A673 (cell line): ENCODE measurements at regions not wholly inside any gene's neighbourhood (a gene's known extent, or its start where the extent isn't known, plus 50 kb on each side); places are given as distances from the start of the nearest gene placed in this dataset.

ENCODE experiments used
- BruUV-seq: library from RNA; stranded (reverse); fragments of 400-500 nt; replicated peaks from 2 replicates; lab custom pipeline; 2021; lab: Mats Ljungman, UMichigan
- CTCF ChIA-PET: fragments of 300-600 bp; sonication (Branson Sonifier 250); formaldehyde crosslinking; loops from one replicate; lab custom pipeline; 2022; ENCODE audit warnings: antibody characterized with exemption; lab: Charles Lee
- POLR2A ChIA-PET: fragments of 300-600 bp; sonication (Branson Sonifier 250); formaldehyde crosslinking; loops from one replicate; lab custom pipeline; 2022; ENCODE audit warnings: antibody characterized with exemption; ENCODE audit not compliant: low non-redundant PET; lab: Charles Lee
- DNase-seq: peaks from one replicate; pipeline ENCODE4 v3.0.0-alpha.2; 2015; ENCODE audit warnings: low spot score
- H3K27ac ChIP-seq: fragments of 200-600 bp; sonication (generic); 2 replicates; pipeline ENCODE4 v1.5.1; 2016; ENCODE audit warnings: mixed run types, low read depth, mild to moderate bottlenecking, mixed read lengths, antibody characterized with exemption, low read length; ENCODE audit not compliant: poor library complexity, severe bottlenecking
- H3K27me3 ChIP-seq: fragments of 200-600 bp; sonication (generic); replicated peaks from 2 replicates; pipeline ENCODE4 v1.6.1; 2017; ENCODE audit warnings: mixed run types, low read depth, mild to moderate bottlenecking, mixed read lengths, antibody characterized with exemption, low read length; ENCODE audit not compliant: insufficient read depth, poor library complexity
- H3K36me3 ChIP-seq: fragments of 200-600 bp; sonication (generic); 2 replicates; pipeline ENCODE4 v1.6.1; 2016; ENCODE audit warnings: mixed run types, mild to moderate bottlenecking, mixed read lengths, antibody characterized with exemption, low read length; ENCODE audit not compliant: insufficient read depth, poor library complexity, severe bottlenecking
- H3K4me1 ChIP-seq: fragments of 200-600 bp; sonication (generic); 2 replicates; pipeline ENCODE4 v1.6.1; 2017; ENCODE audit warnings: mixed run types, mild to moderate bottlenecking, mixed read lengths, antibody characterized with exemption, low read length; ENCODE audit not compliant: insufficient read depth, poor library complexity, severe bottlenecking
- H3K4me3 ChIP-seq: fragments of 200-600 bp; sonication (generic); 2 replicates; pipeline ENCODE4 v1.5.1; 2016; ENCODE audit warnings: low read depth, mixed run types, mild to moderate bottlenecking, mixed read lengths, low read length; ENCODE audit not compliant: poor library complexity, severe bottlenecking
- H3K9me3 ChIP-seq: fragments of 200-600 bp; sonication (generic); 2 replicates; pipeline ENCODE4 v1.6.1; 2016; ENCODE audit warnings: mixed run types, low read depth, mild to moderate bottlenecking, mixed read lengths, antibody characterized with exemption, low read length; ENCODE audit not compliant: poor library complexity, severe bottlenecking
- CTCF ChIP-seq: fragments of 300-800, 200-600 bp; sonication (generic); conservative IDR thresholded peaks from 2 replicates; pipeline ENCODE4 v1.5.1; 2017; ENCODE audit warnings: low read depth, mild to moderate bottlenecking, antibody characterized with exemption, low read length, moderate library complexity, mixed read lengths
- EZH2 ChIP-seq: fragments of 200-600 bp; sonication (generic); IDR thresholded peaks from 2 replicates; pipeline ENCODE4 v1.6.1; 2017; ENCODE audit warnings: borderline replicate concordance, low read depth, mild to moderate bottlenecking, mixed read lengths, antibody characterized with exemption, low read length; ENCODE audit not compliant: poor library complexity, severe bottlenecking
- intact Hi-C: fragments of 100-400 bp; cut with micrococcal nuclease; formaldehyde crosslinking; loops from one replicate; pipeline ENCODE4 v1.10.0; 2022; ENCODE audit not compliant: unreplicated experiment

GRCh38 chr7:46032942-46033341, 111.9 kb upstream of the IGFBP3 start:
- intact Hi-C loops = no loop called here
- Histone ChIP-seq H3K4me1 (no peaks in the 10 kb centered on the region), H3K4me3 (no peak overlapping the region), H3K36me3 (no peaks in the 10 kb centered on the region), H3K27me3 (peaks cover 17% of the 10 kb centered on the region), H3K27ac (no peak overlapping the region), H3K9me3 (no peaks in the 10 kb centered on the region)
- CTCF ChIA-PET = no interaction called here
- no peak for TF ChIP-seq CTCF
- no peak for TF ChIP-seq EZH2
- DNase-seq = no peak
- no TSS peak for BruUV-seq
- POLR2A ChIA-PET = no interaction called here

- Histone ChIP-seq H3K4me1 (no peaks in the 10 kb centered on the region), H3K4me3 (no peak overlapping the region), H3K27me3 (peaks cover 11% of the 10 kb centered on the region), H3K27ac (no peak overlapping the region), H3K9me3 (no peaks in the 10 kb centered on the region), H3K36me3 (no peaks in the 10 kb centered on the region)
- intact Hi-C loops = no loop called here
- DNase-seq = no peak
- ChIA-PET POLR2A (no interaction called here), CTCF (no interaction called here)
- no TSS peak for BruUV-seq
- TF ChIP-seq CTCF (no peak), EZH2 (no peak)
Measured at GRCh38 chr7:46032353-46032752, 111.3 kb upstream of the IGFBP3 start.

GRCh38 chr7:46029111-46029704, 108.1 kb upstream of the IGFBP3 start:
- peaks cover 6% of the 10 kb centered on the region for H3K27me3 ChIP-seq
- no peaks in the 10 kb centered on the region for H3K4me1 ChIP-seq
- no peaks in the 10 kb centered on the region for H3K9me3 ChIP-seq
- intact Hi-C loops = no loop called here
- H3K36me3 ChIP-seq = no peaks in the 10 kb centered on the region
- H3K4me3 ChIP-seq = no peak overlapping the region
- H3K27ac ChIP-seq = no peak overlapping the region
- POLR2A ChIA-PET = no interaction called here
- BruUV-seq = no TSS peak
- no peak for DNase-seq
- TF ChIP-seq EZH2 (no peak), CTCF (no peak)
- CTCF ChIA-PET = no interaction called here
